OCI-LY7 (cell line): ENCODE measurements at regions not wholly inside any gene's neighbourhood (a gene's known extent, or its start where the extent isn't known, plus 50 kb on each side); places are given as distances from the start of the nearest gene placed in this dataset.

Source experiments
- BruUV-seq: library from RNA; stranded (reverse); fragments of 400-500 nt; replicated peaks from 2 replicates; lab custom pipeline; 2021; lab: Mats Ljungman, UMichigan
- CTCF ChIA-PET: fragments of 300-600 bp; sonication (Branson Sonifier 250); formaldehyde crosslinking; loops from one replicate; lab custom pipeline; 2022; ENCODE audit warnings: antibody characterized with exemption; ENCODE audit not compliant: unreplicated experiment; lab: Charles Lee
- POLR2A ChIA-PET: fragments of 300-600 bp; sonication (Branson Sonifier 250); formaldehyde crosslinking; loops from one replicate; lab custom pipeline; 2022; ENCODE audit warnings: antibody characterized with exemption; lab: Charles Lee
- DNase-seq: peaks from one replicate; pipeline ENCODE4 v3.0.0-alpha.2; 2015; ENCODE audit warnings: low spot score
- H2AFZ ChIP-seq: fragments of 200-600 bp; sonication (generic), shearing (Covaris generic); 2 replicates; pipeline ENCODE4 v1.6.1; 2014; ENCODE audit warnings: mild to moderate bottlenecking, antibody characterized with exemption, low read length, moderate library complexity
- H3K27ac ChIP-seq: fragments of 200-600 bp; sonication (generic); 2 replicates; pipeline ENCODE4 v1.5.1; 2014; ENCODE audit warnings: mixed run types, low read depth, mild to moderate bottlenecking, moderate library complexity, low read length, inconsistent platforms; ENCODE audit not compliant: poor library complexity, severe bottlenecking
- H3K36me3 ChIP-seq: fragments of 200-600 bp; sonication (generic); 2 replicates; pipeline ENCODE4 v1.6.1; 2014; ENCODE audit warnings: mild to moderate bottlenecking, antibody characterized with exemption, low read length, moderate library complexity, mixed read lengths; ENCODE audit not compliant: insufficient read depth
- H3K4me1 ChIP-seq: fragments of 200-600 bp; sonication (generic); 2 replicates; pipeline ENCODE4 v1.5.1; 2014; ENCODE audit warnings: mild to moderate bottlenecking, low read length; ENCODE audit not compliant: insufficient read depth, poor library complexity, severe bottlenecking
- H3K4me2 ChIP-seq: fragments of 200-600 bp; sonication (generic); 2 replicates; pipeline ENCODE4 v1.6.1; 2014; ENCODE audit warnings: mild to moderate bottlenecking, low read length
- H3K4me3 ChIP-seq: fragments of 200-600 bp; sonication (generic); 2 replicates; pipeline ENCODE4 v1.5.1; 2014; ENCODE audit warnings: mild to moderate bottlenecking, low read depth, low read length; ENCODE audit not compliant: poor library complexity, severe bottlenecking
- H3K79me2 ChIP-seq: fragments of 200-600 bp; sonication (generic); 2 replicates; pipeline ENCODE4 v1.6.1; 2016; ENCODE audit warnings: low read depth, mild to moderate bottlenecking, low read length, moderate library complexity, mixed read lengths; ENCODE audit not compliant: insufficient read depth
- H3K9me2 ChIP-seq: fragments of 200-600 bp; sonication (generic); 2 replicates; pipeline ENCODE4 v1.6.1; 2016; ENCODE audit warnings: mild to moderate bottlenecking, low read length, mixed read lengths; ENCODE audit not compliant: insufficient read depth
- H3K9me3 ChIP-seq: fragments of 200-600 bp; sonication (generic); 2 replicates; pipeline ENCODE4 v1.6.1; 2014; ENCODE audit warnings: mild to moderate bottlenecking, mixed run types, low read length, mixed read lengths
- H4K20me1 ChIP-seq: fragments of 200-600 bp; sonication (generic); 2 replicates; pipeline ENCODE4 v1.6.1; 2014; ENCODE audit warnings: mild to moderate bottlenecking, antibody characterized with exemption, low read length, moderate library complexity, mixed read lengths; ENCODE audit not compliant: insufficient read depth
- EZH2phosphoT487 ChIP-seq: fragments of 200-600 bp; sonication (generic); IDR thresholded peaks from 2 replicates; pipeline ENCODE4 v1.6.1; 2018; ENCODE audit warnings: low read depth, borderline replicate concordance, mild to moderate bottlenecking, mixed run types, antibody characterized with exemption, low read length, moderate library complexity, mixed read lengths
- intact Hi-C: fragments of 100-400 bp; cut with micrococcal nuclease; formaldehyde crosslinking; loops from one replicate; pipeline ENCODE4 v1.10.0; 2022; ENCODE audit not compliant: unreplicated experiment
- TF ChIP-seq, protein P1 (sequence below): fragments of 200-600 bp; sonication (generic); conservative IDR thresholded peaks from 2 replicates; pipeline ENCODE4 v1.5.1; 2014; ENCODE audit warnings: mild to moderate bottlenecking, antibody characterized with exemption, low read length, moderate library complexity, mixed read lengths

GRCh38 chr6:103707596-103708325 is 1152.0 kb downstream of the HACE1 start:
- Histone ChIP-seq H3K79me2 (no peaks in the 10 kb centered on the region), H3K9me2 (no peaks in the 10 kb centered on the region), H3K9me3 (no peaks in the 10 kb centered on the region), H3K4me3 (no peak overlapping the region), H2AFZ (no peak overlapping the region; the same call in 1 of the 2 replicates), H3K36me3 (no peaks in the 10 kb centered on the region), H4K20me1 (no peaks in the 10 kb centered on the region), H3K4me2 (no peak overlapping the region), H3K4me1 (no peaks in the 10 kb centered on the region), H3K27ac (no peak overlapping the region)
- no TSS peak for BruUV-seq
- POLR2A ChIA-PET = no interaction called here
- TF ChIP-seq EZH2phosphoT487 = no peak
- TF ChIP-seq, protein P1, sequence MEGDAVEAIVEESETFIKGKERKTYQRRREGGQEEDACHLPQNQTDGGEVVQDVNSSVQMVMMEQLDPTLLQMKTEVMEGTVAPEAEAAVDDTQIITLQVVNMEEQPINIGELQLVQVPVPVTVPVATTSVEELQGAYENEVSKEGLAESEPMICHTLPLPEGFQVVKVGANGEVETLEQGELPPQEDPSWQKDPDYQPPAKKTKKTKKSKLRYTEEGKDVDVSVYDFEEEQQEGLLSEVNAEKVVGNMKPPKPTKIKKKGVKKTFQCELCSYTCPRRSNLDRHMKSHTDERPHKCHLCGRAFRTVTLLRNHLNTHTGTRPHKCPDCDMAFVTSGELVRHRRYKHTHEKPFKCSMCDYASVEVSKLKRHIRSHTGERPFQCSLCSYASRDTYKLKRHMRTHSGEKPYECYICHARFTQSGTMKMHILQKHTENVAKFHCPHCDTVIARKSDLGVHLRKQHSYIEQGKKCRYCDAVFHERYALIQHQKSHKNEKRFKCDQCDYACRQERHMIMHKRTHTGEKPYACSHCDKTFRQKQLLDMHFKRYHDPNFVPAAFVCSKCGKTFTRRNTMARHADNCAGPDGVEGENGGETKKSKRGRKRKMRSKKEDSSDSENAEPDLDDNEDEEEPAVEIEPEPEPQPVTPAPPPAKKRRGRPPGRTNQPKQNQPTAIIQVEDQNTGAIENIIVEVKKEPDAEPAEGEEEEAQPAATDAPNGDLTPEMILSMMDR = no peak
- intact Hi-C loops = no loop called here
- CTCF ChIA-PET = no interaction called here
- DNase-seq = no peak

DNA sequence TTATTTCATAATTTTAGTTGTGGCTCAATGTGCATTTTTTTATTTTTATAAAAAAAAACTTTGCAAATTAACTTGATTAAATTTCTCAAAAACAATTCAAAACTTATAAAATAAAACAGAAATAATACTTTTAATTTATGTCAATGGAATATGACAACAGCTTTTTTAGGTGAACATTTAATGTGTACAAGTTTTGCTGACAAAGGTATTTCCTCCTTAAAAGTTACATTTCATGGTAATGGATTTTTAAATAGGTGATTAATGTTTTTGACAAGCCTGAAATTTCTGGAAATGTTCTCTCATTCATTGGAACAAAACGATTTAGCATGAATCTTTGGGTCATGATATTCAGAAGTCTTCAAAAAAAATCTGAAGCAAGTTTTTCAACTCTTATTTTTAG is 1160.0 kb downstream of the HACE1 start:
- no peak for TF ChIP-seq EZH2phosphoT487
- TF ChIP-seq, protein P1 = no peak
- BruUV-seq = no TSS peak
- no peaks in the 10 kb centered on the region for H3K9me3 ChIP-seq
- no peaks in the 10 kb centered on the region for H3K79me2 ChIP-seq
- CTCF ChIA-PET = no interaction called here
- H3K36me3 ChIP-seq = no peaks in the 10 kb centered on the region
- no peak for DNase-seq
- intact Hi-C loops = no loop called here
- no peak overlapping the region for H3K27ac ChIP-seq
- H3K9me2 ChIP-seq = no peaks in the 10 kb centered on the region
- H2AFZ ChIP-seq = no peak overlapping the region
- H4K20me1 ChIP-seq = no peaks in the 10 kb centered on the region
- no peak overlapping the region for H3K4me3 ChIP-seq
- H3K4me2 ChIP-seq = no peak overlapping the region
- no peaks in the 10 kb centered on the region for H3K4me1 ChIP-seq
- POLR2A ChIA-PET = no interaction called here

DNA sequence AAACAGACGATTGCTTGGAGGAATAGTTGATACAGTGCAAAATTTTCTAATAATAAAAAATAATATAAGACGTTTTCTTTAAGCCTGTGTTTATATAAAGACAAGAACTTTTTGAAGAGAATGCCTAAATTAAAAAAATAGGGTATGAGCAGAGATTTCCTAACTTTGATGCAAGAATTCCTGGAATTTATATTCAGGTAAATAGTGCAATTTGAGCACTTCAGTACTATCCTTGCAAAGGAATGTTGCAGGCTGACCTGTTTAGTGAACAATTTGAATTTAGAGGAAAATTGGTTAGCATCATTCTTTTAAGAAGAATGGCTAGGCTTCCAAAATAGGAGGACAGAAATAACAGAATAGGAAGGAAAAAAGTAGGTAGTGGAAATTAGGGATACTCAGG is 1172.3 kb downstream of the HACE1 start:
- Histone ChIP-seq H3K79me2 (no peaks in the 10 kb centered on the region), H4K20me1 (no peaks in the 10 kb centered on the region), H3K4me3 (no peak overlapping the region), H3K9me2 (no peaks in the 10 kb centered on the region), H2AFZ (no peak overlapping the region), H3K4me1 (no peaks in the 10 kb centered on the region), H3K4me2 (no peak overlapping the region), H3K27ac (no peak overlapping the region), H3K36me3 (no peaks in the 10 kb centered on the region), H3K9me3 (no peaks in the 10 kb centered on the region)
- TF ChIP-seq, protein P1 = no peak
- TF ChIP-seq EZH2phosphoT487 = no peak
- BruUV-seq = no TSS peak
- no peak for DNase-seq
- intact Hi-C loops = no loop called here
- POLR2A ChIA-PET = no interaction called here
- CTCF ChIA-PET = no interaction called here
